SH-SY5Y (cell line): ENCODE measurements at regions not wholly inside any gene's neighbourhood (a gene's known extent, or its start where the extent isn't known, plus 50 kb on each side); places are given as distances from the start of the nearest gene placed in this dataset.

Experiments used
- GATA2 ChIP-seq: IDR thresholded peaks from 2 replicates; pipeline ENCODE4 v1.6.1; 2011; ENCODE audit warnings: mild to moderate bottlenecking, low read depth, low read length
- GATA3 ChIP-seq: IDR thresholded peaks from 2 replicates; pipeline ENCODE4 v1.6.1; 2011; ENCODE audit warnings: low read depth, mild to moderate bottlenecking, low read length, moderate library complexity

DNA sequence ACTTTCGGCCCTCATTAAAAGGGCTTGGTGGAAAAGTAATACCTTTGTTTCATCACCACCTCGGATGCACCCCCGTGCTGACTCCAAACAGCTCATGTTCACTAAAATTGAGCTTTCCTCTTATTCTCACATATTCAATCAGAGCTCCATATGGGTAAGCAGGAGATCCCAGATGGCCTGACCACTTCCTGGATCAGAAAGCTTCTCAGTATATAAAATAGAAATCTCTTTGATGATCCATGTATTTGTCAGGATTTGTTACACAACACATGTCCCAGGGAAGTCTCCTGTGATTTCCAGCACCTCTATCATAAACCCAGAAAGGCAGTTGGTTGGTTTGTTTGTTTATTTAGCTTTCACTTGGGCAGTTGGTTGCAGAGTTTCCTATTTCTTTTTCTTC, 402.0 kb downstream of the MLLT3 start:
- TF ChIP-seq GATA3 = no peak
- no peak for TF ChIP-seq GATA2

DNA sequence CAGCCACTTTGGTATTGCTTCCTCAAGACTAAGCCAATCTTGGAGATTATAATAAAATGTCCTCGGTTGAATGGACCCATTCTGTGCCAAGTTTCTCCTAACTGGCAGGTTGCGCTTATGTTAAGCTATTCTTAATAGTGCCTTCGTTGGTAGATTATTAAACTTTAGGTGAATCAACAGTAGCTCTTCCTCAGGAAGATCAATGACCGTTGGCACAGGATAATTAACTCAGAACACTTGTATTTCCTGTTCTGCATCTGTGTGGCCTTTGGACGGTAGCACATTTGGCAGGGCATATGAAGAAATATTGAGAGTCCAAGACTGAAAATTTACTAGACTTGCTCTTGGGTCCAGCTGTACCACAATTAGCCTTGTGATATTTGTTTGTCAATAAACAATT, 402.9 kb downstream of the MLLT3 start:
- TF ChIP-seq GATA2 = no peak
- TF ChIP-seq GATA3 = no peak

DNA sequence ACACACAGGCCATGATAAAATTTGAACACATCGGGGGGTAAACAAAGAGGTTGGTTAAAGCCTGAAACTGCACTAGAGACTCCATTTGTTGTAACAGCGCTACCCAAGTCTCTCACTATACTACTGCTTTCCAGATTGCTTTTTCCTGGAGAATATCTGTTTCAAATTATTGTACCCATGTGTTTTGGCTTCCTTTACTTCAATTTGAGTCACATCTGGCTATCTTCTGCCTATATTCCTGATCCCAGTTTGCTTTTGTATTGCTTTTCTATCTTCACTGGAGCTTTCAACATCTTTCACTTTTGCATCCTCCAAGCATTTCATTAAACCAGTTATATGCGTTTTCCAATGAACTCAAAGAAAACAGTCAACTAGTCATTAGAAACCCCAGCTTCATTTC, 404.7 kb downstream of the MLLT3 start:
- TF ChIP-seq GATA3 (no peak), GATA2 (no peak)

DNA sequence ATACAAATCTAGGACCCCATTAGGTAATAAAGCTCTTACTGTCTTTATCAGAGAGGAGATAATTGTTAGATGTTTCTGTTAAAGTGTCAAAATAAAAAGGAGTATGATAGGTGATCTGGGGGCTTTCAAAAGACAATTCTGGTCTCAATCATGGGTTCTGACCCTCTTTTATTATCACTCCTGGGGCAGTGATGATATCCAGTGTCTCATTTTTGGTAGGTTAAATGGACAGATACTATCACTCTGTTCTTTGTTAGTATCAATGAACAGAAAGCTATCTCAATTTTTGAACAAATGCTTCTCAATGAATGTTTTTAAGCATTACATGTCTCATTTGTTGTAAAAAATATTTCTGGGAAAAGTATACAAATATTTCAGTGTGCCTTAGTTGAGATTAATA, 405.9 kb downstream of the MLLT3 start:
- TF ChIP-seq GATA2 (no peak; the same call in 1 of the 2 replicates), GATA3 (peak; percentile 83)

DNA sequence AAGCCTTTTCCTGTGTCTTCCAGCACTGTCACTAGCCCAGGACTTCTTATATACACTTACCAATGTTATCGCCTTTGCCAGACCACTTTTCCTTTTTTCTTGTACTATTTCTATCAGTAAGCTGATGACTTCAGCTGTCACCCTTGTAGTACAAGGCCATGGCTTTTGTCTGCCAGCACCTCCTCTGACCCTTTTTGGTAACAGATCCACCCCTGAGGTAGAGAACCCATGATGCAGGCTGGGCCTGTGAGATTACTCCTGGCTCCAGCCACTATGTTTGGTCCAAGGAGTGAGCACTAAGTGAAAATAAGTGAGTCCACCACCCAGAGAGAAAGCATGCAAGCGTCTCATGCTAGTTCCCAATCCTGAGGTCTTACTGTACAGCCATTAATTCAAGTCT, 406.7 kb downstream of the MLLT3 start:
- TF ChIP-seq GATA2 (no peak), GATA3 (no peak)

DNA sequence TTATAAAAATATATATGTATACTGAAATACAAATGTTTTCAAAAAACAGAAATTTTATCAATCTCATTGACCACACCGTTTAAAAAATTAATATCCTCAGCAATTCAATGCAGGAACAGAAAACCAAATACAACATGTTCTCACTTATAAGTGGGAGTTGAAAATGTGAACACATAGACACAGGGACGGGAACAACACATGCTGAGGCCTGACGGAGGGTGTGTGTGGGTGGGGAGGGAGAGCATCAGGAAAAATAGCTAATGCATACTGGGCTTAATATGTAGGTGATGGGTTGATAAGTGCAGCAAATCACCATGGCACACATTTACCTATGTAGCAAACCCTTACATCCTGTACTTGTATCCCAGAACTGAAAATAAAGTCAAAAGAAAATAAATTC, 409.5 kb downstream of the MLLT3 start:
- TF ChIP-seq GATA2 (no peak), GATA3 (no peak)

DNA sequence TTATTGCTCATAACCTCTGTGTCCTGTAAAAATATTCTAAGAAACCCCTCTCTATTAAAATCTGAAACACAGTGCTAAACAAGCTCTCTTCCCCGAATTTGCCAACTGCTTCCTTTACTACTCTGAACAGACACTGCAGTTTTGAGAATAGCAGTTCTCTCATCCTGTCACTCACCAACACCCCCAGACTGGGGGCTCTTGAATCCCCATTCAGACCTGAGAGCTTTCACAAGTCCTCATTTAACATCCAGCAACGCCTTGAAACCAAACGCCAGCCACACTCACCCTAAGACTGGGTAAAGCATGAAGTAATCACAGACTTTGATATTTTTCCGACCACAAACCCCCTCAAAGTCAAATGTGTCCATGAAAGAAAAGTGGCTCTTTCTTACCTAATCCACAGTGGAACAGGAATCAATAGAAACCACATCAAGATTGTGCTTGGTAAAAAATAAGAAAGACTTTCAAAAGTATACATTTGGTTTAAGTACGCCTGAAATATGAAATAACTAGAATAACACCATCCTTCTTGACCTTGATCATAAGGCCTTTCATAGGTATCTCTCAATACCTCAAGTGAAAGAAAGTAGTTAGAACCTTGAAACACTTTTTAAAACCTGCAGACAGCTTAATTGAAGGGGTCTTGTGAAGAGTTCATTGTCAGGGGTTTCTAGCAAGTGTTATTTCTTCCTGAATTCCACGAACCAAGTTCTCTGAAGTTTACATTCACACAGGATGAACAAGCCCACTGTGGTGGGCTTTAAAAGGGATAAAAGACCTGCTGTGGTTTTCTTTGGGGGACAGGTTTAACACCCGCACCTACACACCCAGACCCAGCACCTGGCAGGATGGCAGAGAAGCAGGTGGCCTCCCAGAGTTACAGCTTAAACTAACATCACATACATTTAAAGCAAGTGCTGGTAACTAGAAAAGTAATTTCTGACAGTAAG, 412.6 kb downstream of the MLLT3 start:
- TF ChIP-seq GATA3 (no peak), GATA2 (no peak)

DNA sequence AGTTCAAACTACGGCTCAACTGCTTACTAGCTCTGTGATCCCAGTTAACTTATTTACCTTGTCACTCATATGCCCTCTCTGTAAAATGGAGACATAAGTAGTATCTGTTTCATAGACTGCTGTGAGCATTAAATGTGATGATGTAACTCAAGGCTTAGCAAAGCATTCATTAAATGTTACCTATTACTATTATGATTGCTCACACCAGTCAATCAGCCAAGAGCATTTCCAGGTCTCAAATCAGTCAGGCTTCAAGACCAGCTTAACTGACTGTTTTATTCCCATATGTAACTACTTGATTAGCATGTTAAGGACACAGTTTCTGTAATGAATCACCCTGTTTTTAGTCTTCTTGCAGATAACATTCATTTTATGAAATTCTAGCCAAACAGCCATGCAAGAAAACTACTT, 413.3 kb downstream of the MLLT3 start:
- no peak for TF ChIP-seq GATA3
- no peak for TF ChIP-seq GATA2

DNA sequence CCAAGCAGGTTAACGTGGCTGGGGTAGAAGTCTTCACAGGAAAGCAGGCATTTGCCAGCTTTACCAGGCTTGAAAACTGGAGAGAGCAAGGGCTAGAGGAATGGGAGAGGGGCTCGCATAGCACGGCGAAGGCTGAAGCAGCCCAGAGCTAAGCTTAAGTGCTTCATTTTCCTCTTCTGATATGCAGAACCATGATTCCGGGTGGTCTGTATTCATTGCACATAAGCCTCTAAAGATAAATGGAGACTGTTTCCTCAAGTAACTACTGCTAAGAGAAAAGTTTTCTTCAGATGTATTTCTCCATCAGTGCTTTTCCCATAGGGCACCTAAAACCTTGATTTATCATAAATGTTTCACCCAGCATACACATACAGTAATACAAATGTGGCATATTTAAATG, 414.1 kb downstream of the MLLT3 start:
- TF ChIP-seq GATA2 = no peak
- no peak for TF ChIP-seq GATA3

DNA sequence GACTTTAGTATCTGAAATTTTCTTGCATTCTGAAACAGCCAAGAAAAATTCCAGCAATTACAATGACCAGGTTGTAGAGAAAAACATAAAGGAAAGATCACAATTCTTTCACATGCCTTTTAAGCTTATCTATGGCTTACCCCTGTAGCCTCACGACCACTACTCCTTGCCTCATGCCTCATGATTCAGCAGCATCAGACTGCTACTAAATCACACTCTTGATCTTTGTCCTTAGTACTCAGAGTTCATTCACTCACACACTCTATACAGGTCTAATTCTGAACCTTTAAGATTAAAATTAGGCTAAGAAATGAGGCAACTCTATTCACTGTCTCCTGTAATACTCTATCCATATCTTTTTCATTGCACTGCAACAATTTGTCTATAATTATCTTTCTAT, 415.1 kb downstream of the MLLT3 start:
- no peak for TF ChIP-seq GATA3
- no peak for TF ChIP-seq GATA2

DNA sequence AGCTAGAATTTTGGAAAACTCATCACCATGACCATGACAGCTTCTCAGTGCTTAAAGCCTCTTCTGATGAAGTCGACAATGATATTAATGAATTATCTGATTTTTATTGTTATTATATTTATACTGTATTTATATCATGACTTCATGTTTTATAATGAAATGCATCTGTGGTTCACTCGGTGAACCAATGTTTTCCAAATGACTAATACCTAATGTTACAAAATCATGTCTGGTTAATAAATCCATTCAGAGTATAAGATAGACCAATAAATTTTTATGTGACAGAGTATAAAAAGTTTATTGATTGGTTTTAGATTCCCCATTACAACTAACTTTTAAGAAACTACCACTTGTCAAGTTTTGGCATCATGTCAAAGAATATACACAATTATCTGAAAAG, 416.5 kb downstream of the MLLT3 start:
- TF ChIP-seq GATA2 = no peak
- TF ChIP-seq GATA3 = no peak

DNA sequence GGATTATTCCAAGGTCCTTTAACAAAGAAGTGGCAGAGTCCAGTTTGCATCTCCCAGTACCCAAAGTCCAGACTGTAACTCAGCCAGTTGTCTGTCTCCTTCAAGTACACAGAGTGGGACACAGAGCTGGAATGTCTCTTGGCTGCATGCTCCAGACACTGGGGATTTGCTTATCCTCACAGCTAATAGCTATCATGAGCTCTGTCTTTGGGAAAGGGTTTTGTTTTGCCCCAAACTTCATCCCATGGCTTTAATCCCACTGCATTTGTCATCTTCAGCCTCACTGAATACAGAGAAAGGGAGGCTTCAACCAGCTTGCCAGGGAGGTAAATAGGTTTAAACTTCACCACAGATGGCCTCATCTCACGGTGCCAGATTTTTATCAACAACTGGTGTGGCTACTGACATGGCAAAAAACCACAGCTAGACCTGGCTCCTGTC, 412.2 kb upstream of the SLC24A2 start:
- TF ChIP-seq GATA3 (no peak), GATA2 (peak; percentile 47; the same call in 1 of the 2 replicates)

DNA sequence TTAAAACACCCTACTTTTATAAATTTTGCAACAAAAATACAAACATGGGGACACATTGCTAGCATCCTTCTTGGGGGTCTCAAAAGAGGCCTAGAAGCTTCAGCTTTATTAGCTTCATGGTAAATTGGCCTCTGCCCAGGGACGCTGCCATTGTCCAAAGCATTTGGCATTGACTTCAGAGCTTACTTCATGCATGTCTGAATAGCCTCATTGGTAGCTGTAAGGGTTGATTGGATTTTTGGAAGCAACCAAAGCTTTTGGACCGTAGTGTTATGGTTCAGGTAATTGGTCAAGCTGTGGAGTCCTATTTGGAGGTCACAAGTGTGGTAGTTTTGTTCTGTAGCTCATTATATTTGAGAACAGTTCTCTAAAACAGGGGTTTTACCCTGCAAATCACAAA, 411.7 kb upstream of the SLC24A2 start:
- no peak for TF ChIP-seq GATA2
- no peak for TF ChIP-seq GATA3

DNA sequence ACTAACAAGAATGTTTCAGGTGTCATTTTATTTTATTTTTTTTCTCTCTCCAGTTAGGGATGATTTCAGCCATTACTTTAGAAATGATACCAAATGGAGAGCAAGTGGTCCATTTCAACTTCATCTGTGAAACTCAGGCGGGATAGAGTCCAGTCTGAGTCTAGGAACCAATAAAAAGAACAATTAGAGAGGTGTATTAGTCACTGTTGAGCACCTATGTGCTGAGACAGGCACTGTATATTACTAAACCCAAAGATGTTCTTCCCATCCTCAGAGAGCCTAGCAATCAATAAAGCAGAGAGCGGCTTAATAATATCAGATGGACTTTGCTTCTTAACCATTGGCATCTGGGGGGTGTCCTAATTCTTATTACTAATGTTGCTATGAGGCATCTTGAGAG, 410.3 kb upstream of the SLC24A2 start:
- TF ChIP-seq GATA3 (no peak), GATA2 (no peak)

DNA sequence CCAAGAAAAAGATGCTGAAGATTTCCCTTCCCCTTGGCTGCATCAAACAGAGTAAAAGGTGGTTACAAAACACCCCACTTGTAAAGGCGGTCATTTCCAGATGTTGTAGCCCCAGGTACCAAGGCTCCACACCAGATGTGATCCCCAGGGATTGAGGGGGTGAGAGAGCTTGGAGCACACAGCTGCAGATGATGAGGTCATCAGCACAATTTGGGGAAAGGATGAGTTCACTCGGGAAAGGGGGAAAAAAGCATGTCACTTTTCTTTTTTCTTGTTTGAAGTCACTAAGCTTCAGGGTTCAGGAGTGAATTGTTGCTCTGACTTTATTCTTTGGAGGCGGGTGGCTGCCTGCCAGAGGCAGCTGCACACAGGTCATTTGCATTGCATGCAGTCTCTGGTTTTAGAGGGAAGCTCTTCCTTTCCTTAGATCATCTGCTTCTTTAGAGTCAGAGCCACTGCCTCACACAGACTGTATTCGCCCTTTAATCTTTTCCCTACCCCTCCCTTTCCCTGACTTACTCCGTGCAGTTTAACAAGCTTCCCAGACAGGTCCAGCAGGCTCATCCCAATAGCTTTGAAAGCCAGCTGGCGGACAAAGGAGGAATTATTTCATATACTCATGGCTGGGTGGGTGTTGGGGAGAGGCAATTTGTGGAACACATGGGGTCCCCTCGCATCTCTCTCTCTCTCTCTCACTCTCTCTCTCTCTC, 409.3 kb upstream of the SLC24A2 start:
- no peak for TF ChIP-seq GATA2
- no peak for TF ChIP-seq GATA3
